ENCODE measurements at regions not wholly inside any gene's neighbourhood (a gene's known extent, or its start where the extent isn't known, plus 50 kb on each side); places are given as distances from the start of the nearest gene placed in this dataset.

DNA sequence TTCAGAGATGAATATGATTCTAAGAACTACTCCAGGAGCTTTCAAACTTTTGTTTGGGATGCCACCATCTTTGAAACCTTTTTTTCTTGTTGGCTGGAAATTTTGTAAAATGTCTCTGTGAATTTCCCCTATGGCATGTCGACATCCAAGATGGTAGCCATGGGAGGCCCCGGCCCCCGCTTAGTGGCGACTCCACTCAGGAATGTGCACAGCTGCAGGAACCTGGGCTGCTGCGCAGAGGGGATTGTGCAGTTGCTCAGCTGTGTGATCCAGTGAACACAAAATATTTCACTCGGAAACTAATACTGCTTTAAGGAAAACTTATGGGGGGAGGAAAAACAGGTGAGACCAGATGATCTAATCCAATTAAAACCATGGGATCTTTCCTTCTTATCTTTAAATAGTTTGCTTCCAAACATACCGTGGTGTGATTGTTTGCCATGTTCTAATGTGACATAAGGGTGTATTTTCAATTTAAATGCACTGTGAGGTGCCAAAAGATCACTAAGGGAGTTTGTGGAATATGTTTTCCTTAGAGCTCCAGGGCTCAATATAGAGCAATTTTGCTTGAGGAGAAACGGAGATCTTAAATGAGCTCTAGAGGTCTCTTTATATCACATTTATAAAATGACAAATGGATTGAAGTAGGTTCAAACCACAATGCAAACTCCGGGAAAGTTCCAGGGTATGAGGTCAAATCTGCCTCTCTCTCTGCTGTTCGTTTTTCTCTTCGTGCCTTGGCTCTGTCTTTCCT lies 497.7 kb downstream of the FGF9 start (continued):
- TF ChIP-seq TEAD4 (IDR thresholded peaks at IDR 0.05; ENCODE audit: borderline replicate concordance, insufficient read depth) (no peak), RAD21 (IDR thresholded peaks at IDR 0.05; ENCODE audit: low read length) (no peak)

DNA sequence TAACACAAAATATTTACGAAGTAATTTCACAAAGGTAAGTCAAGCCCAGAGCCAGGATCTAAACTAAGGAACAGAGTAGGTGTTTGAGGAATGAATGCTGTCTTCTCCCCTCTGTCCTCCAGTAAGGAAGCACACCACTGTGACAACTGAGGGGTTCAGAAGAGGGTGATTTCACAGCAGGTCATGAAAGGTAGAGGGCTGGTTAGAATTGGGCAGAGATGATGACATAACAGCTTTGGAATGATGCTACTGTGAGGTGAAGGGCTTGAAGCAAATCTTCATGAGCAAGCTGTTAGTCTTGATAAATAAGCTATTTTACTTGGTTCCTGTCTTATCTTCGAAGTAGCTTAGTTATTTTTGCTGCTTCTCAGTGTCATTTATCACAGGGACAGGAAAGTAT lies 498.6 kb downstream of the FGF9 start:
- no peaks in the 10 kb centered on the region for H3K4me1 ChIP-seq (ENCODE audit: control insufficient read depth in 1 of 2, insufficient read depth in 2 of 2, low read depth in 1 of 2, low read length in 1 of 2)
- H3K36me3 ChIP-seq (replicated peaks in 1 of 2; ENCODE audit: control insufficient read depth in 1 of 2, insufficient read depth in 2 of 2, low read length in 1 of 2) = no peaks in the 10 kb centered on the region
- H3K9ac ChIP-seq = no peak overlapping the region
- no peaks in the 10 kb centered on the region for H3F3A ChIP-seq (replicated peaks; ENCODE audit: insufficient read depth)
- no peaks in the 10 kb centered on the region for H4K20me1 ChIP-seq (ENCODE audit: insufficient read depth)
- no peak overlapping the region for H3K4me2 ChIP-seq
- ChIA-PET CTCF (no interaction called here), POLR2A (no interaction called here)
- H3K79me2 ChIP-seq (ENCODE audit: insufficient read depth) = no peaks in the 10 kb centered on the region
- H3K4me3 ChIP-seq (ENCODE audit: low read depth in 2 of 2, low read length in 1 of 2) = no peak overlapping the region
- H3K9me2 ChIP-seq = peaks cover 3% of the 10 kb centered on the region; the same call in 1 of the 2 replicates
- DNase-seq = no peak
- no peak overlapping the region for H2AFZ ChIP-seq (ENCODE audit: low read depth)
- no peaks in the 10 kb centered on the region for H3K27me3 ChIP-seq (ENCODE audit: insufficient read depth)
- no peaks in the 10 kb centered on the region for H3K9me3 ChIP-seq
- TF ChIP-seq, protein P1, sequence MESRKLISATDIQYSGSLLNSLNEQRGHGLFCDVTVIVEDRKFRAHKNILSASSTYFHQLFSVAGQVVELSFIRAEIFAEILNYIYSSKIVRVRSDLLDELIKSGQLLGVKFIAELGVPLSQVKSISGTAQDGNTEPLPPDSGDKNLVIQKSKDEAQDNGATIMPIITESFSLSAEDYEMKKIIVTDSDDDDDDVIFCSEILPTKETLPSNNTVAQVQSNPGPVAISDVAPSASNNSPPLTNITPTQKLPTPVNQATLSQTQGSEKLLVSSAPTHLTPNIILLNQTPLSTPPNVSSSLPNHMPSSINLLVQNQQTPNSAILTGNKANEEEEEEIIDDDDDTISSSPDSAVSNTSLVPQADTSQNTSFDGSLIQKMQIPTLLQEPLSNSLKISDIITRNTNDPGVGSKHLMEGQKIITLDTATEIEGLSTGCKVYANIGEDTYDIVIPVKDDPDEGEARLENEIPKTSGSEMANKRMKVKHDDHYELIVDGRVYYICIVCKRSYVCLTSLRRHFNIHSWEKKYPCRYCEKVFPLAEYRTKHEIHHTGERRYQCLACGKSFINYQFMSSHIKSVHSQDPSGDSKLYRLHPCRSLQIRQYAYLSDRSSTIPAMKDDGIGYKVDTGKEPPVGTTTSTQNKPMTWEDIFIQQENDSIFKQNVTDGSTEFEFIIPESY (IDR thresholded peaks at IDR 0.05; ENCODE audit: borderline replicate concordance, low read depth) = no peak
- TF ChIP-seq REST (IDR thresholded peaks at IDR 0.05; ENCODE audit: low read depth, low read length) (no peak), RXRA (IDR thresholded peaks at IDR 0.05; ENCODE audit: borderline replicate concordance, low read depth) (no peak), RCOR1 (IDR thresholded peaks at IDR 0.05; ENCODE audit: low read length) (no peak), NFIC (IDR thresholded peaks at IDR 0.05; ENCODE audit: borderline replicate concordance) (no peak), SIN3A (IDR thresholded peaks at IDR 0.05; ENCODE audit: borderline replicate concordance, low read depth, low read length) (no peak), USF1 (IDR thresholded peaks at IDR 0.05; ENCODE audit: borderline replicate concordance, low read depth) (no peak), TAF1 (IDR thresholded peaks at IDR 0.05; ENCODE audit: borderline replicate concordance, low read depth, low read length) (no peak), MXI1 (IDR thresholded peaks at IDR 0.05; ENCODE audit: low read depth, low read length) (no peak), ELF1 (IDR thresholded peaks at IDR 0.05) (no peak), RAD21 (IDR thresholded peaks at IDR 0.05; ENCODE audit: low read length) (no peak), JUND (IDR thresholded peaks at IDR 0.05) (no peak)
- H3K27ac ChIP-seq (ENCODE audit: low read depth in 2 of 2, low read length in 1 of 2) = no peak overlapping the region
- 2% methylated on average over 2 of the region's 2 CpGs for WGBS (ENCODE audit: low lambda C conversion rate)

Data from SK-N-SH (cell line).